ENCODE measurements at regions not wholly inside any gene's neighbourhood (a gene's known extent, or its start where the extent isn't known, plus 50 kb on each side); places are given as distances from the start of the nearest gene placed in this dataset.
"Not testable (repeated sequence)": the region's sequence is repeated elsewhere in the genome, so short reads cannot be mapped to it uniquely, and the experiment has no call there.

DNA sequence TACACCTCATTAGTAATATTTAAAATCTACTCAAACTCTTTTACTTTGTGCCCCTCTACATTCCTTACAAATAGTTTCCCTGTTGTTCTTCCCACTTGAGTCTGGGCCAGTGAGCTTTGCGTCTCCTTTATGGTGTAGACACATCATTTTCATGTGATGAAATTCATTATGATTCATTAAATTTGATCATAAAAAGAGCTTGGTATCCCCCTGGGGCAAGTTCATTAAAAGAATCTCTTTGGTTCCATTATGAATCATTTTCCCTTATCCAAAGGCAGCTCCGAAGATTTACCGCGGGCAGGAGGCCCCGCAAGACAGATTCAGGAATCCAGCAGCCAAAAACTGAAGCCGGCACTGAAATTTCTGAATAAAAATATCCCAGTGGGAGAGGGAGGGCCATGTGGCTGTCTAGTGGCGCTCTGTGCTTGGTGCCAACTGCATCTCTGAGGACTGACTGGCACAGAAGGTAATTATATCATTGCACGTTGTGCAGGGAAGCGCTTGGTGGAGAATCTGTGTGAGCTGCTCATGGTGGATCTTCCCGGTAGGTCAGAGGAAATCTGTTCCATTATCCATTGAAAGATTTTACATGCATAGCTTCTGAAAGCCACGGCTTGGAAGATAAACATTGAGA is 151.4 kb upstream of the PITRM1 start:
- Histone ChIP-seq H3K27ac (peak overlapping the region in 5 of 21 experiments; percentile 22 to 56 (median 34)), H3K4me3 (no peak overlapping the region)

GRCh38 chr10:3321123-3321522 is 148.5 kb upstream of the PITRM1 start:
- Histone ChIP-seq H3K27ac (no peak overlapping the region), H3K4me3 (no peak overlapping the region)

DNA sequence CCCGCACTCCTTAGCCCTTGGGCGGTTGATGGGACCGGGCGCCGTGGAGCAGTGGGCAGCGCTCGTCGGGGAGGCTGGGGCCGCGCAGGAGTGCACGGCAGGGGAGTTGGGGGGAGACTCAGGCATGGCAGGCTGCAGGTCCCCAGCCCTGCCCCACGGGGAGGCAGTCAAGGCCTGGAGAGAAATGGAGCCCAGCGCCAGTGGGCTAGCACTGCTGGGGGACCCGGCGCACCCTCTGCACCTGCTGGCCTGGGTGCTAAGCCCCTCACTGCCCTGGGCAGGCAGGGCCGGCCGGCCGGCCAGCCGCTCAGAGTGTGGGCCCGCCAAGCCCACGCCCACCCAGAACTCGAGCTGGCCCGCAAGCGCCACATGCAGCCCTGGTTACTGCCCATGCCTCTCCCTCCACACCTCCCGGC is 147.2 kb upstream of the PITRM1 start:
- Histone ChIP-seq H3K27ac (no peak overlapping the region), H3K4me3 (no peak overlapping the region)

- not testable (repeated sequence) for H3K4me3 ChIP-seq, H3K27ac ChIP-seq
Observed at GRCh38 chr10:3318480-3318807, 145.9 kb upstream of the PITRM1 start.

- H3K27ac ChIP-seq, H3K4me3 ChIP-seq: not testable (repeated sequence)
Observed at GRCh38 chr10:3317553-3318479, 145.2 kb upstream of the PITRM1 start.

- H3K27ac ChIP-seq, H3K4me3 ChIP-seq: not testable (repeated sequence)
Observed at GRCh38 chr10:3314445-3315085, 142.0 kb upstream of the PITRM1 start.

DNA sequence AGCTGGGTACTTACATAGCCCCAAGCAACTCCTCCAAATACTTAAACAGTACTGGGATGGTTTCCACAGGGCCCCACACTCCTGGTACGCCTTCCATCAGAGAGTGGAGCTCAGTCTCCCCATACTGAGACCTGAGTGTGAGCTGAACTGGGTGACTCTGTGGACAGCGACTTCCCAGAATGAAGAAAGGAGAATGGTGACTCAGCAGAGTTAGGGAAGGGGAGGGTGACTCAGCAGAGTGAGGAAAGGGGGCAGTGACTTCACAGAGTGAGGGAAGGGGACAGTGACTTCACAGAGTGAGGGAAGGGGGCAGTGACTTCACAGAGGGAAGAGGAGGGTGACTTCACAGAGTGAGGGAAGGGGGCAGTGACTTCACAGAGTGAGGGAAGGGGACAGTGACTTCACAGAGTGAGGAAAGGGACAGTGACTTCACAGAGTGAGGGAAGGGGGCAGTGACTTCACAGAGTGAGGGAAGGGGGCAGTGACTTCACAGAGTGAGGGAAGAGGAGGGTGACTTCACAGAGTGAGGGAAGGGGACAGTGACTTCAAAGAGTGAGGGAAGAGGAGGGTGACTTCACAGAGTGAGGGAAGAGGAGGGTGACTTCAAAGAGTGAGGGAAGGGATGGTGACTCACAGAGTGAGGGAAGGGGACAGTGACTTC is 141.3 kb upstream of the PITRM1 start:
- H3K27ac ChIP-seq, H3K4me3 ChIP-seq: not testable (repeated sequence)

DNA sequence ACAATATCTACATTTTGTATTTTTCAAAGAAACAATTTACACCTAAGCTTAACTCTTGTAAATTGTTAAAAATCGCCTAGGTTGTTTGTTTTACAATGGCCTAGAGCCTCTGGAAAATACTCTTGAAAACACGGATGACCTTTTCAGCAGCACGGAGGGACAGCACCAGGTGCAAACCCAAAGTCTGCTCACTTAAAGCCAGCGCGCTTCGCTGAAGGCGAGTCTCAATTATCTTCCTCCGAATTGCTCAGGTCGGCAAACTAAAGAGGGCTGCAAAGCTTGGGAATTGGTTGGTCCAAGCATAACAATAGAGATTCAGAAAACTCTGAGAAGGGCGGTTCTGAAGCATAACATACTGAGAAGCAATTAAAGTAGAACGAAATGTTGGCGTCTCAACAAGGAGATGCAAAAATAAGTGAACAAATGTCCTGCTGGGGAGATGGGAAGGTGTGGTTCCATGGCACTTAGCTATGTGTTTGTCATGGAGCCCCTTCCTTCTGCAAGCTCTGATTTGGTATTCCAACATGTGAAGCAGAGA is 139.9 kb upstream of the PITRM1 start:
- no peak overlapping the region for H3K4me3 ChIP-seq
- H3K27ac ChIP-seq = no peak overlapping the region

DNA sequence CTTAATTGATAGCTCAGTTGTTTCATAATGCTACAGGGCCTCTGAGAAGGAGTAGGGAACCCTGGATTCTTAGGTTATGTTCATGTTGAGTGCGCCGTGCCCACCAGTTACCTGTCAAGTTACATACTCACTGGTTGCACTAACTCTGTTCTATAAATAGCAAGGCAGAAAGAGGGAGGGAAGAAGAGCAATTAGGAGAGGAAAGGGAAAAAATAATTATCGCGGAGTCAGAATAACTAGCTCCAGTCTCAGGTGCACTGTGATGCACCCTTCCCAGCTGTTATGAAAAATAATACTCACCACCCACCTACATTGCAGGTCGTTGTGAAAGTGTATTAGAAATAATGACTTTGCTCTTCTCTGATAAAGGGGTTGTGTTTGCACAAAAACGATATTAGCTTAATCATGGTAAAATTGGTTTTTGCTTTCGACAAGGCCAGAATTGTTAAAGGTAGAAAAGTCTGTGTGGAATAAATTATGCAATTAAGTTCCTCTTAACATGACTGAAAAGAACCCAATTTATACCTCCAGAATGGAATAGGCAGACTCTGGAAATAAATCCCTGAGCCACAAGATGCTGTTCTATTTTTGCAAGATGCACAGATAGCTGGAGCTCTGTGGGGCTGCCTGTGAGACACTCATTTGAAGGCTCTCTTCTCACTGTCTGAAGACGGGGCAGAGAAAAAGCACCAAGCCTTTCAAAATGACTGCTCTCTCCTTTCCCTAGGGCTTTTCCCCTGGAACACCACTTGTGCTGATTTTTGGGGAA is 137.6 kb upstream of the PITRM1 start:
- H3K27ac ChIP-seq = no peak overlapping the region

DNA sequence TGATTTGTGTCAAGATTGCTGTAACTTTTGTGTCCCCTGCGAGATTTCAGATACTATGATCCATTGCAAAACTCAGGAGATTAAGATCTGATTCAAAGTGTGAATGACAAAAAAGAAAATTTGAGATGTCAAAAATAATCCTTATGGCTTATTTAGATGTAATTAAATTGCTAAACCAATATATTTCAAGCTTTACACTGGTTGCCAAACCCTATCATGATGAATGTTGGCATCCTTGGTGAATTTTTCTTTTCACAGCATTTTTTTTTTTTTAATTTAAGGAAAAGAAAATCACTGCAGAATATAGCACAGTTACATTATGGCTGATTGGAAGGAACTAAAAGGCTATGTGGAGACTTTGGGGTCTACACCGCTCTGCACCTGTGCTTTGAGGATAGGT is 133.5 kb upstream of the PITRM1 start:
- Histone ChIP-seq H3K4me3 (no peak overlapping the region), H3K27ac (no peak overlapping the region)

More for the DNA sequence above, 137.6 kb upstream of the PITRM1 start:
- H3K4me3 ChIP-seq = no peak overlapping the region

- Histone ChIP-seq H3K27ac (no peak overlapping the region), H3K4me3 (no peak overlapping the region)
Observed at GRCh38 chr10:3295582-3296151, 123.1 kb upstream of the PITRM1 start.

- H3K27ac ChIP-seq = peak overlapping the region in 9 of 21 experiments; percentile 8 to 86 (median 58)
Observed at GRCh38 chr10:3294919-3295581, 122.5 kb upstream of the PITRM1 start.

DNA sequence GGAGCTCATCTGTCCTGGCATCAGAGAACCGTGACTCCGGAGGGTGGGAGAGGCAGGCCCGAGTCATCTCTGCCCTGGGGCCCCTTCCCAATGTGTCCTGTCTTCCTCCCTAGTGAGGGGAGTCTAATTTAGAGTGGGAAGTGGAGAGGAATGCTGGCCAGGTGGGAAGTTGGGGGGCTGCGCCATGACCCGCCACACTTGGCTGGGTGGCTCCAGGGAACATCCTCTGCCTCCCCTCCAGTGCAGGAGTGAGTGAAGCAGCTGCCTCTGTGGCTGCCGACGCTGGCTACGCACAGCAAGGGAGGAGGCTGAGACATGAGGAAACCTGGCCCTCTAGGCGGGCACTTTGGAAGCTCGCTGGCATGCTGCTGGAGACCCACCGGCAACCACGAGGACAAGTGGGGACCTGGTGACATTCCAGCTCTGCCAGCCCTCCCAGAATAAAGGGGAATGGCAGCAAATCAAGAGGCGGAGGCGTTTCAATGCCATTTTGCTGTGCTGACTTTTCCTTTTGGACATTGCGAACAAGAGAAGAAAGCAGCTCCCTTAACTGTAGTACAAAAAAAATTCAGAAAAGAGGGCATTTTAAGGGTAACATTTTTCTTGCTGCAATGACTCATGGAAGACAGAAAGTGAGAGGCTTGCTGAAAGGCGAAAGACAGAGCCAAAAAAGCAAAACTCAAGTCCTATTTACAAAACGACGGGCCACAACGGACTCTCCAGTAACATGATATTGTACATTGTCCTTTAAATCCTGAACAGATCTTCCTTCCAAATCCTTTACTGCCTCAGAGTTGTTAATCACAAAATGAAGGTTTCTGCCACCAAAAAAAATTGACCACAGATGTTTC is 121.2 kb upstream of the PITRM1 start:
- H3K27ac ChIP-seq = peak overlapping the region in 17 of 21 experiments; percentile 17 to 86 (median 50)
- H3K4me3 ChIP-seq = no peak overlapping the region

More at GRCh38 chr10:3294919-3295581, 122.5 kb upstream of the PITRM1 start:
- no peak overlapping the region for H3K4me3 ChIP-seq

DNA sequence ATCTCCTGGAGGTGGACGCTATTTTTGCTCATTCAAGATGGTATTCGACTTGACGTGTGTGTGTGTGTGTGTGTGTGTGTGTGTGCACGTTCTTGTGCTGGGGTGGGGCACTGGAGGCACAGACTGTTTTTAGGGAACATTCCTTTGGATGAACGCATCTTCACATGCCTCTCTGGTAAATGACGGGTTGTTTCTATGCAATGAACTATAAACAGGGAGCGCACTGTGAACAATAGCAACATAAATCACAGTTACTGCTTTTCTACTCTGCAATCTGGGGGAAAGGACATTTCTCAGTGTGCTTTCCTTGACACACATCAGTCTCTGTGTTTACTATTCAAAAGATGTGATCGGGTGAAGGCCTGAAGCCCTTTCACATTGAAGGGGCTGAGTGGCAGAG is 120.1 kb upstream of the PITRM1 start:
- H3K27ac ChIP-seq = peak overlapping the region in 6 of 21 experiments; percentile 27 to 86 (median 72)
- no peak overlapping the region for H3K4me3 ChIP-seq

- no peak overlapping the region for H3K4me3 ChIP-seq
- H3K27ac ChIP-seq = no peak overlapping the region
Observed at GRCh38 chr10:3290550-3290949, 118.0 kb upstream of the PITRM1 start.

DNA sequence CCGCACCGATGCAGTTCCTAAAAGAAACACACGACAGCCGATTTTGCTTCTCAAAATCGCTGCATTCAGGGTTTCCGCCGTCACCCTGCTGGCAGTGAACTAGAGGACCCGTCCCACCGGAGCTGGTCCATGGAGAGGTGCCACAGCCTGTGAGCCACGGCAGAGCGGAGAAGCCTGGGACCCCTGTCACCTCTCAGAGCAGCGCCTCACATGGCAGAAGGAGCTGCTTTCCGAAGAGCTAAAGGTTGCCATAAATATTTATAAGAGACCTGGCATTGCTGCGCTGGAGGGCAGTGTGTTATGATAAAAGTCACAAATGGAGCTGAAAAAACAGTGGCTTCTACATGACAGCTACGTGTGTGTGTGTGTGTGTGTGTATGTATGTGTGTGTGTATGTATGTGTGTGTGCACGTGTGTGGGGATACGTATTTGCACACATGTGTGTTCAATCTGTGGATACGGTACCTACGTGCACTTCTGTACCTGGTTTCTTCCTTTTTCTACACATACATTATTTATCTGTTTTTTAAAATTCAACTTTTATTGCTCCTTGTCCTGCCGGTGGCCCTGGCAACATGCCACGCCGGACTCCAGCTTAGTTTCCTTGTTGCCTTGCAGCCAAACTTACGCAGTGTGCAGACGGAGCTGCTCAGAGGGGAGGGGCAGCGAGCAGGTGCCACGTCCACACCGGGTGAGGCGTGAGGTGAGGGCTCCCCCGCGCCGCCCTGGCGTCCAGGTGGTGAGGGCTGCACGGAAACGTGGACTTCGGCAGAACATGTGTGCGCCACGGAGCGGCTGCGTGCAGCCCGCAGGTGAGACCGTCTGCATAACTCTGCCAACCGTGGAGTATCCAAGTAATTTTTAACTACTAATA is 115.2 kb upstream of the PITRM1 start:
- no peak overlapping the region for H3K4me3 ChIP-seq
- no peak overlapping the region for H3K27ac ChIP-seq

DNA sequence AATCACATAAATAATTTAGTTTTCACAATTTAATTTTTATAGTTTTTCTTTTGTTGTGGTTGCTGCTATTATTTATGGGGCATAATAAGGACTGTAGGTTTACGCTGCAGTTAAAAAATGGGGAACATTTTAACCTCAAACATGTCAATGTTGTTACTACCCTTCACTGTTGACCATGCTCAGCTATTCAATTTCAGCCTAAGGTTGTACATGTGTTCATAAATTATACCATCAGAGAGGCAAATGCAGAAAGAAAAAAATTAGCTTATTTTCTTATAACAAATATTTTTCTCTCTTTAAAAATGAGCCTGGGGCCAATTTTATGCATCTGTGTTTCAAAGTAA is 110.1 kb upstream of the PITRM1 start:
- Histone ChIP-seq H3K27ac (no peak overlapping the region), H3K4me3 (no peak overlapping the region)

All from skin epidermis (tissue), 12 donors.